GM12891 (cell line): ENCODE measurements at regions not wholly inside any gene's neighbourhood (a gene's known extent, or its start where the extent isn't known, plus 50 kb on each side); places are given as distances from the start of the nearest gene placed in this dataset.

ENCODE experiments used
- PAX5 ChIP-seq: IDR thresholded peaks from 2 replicates; pipeline ENCODE4 v1.6.1; 2011; ENCODE audit warnings: low read length, moderate library complexity, mild to moderate bottlenecking; ENCODE audit not compliant: insufficient read depth, severe bottlenecking
- POLR2A ChIP-seq: IDR thresholded peaks from 2 replicates; pipeline ENCODE4 v1.6.1; 2011; ENCODE audit warnings: low read depth, low read length, control low read depth
- POLR2AphosphoS5 ChIP-seq: IDR thresholded peaks from 2 replicates; pipeline ENCODE4 v1.6.1; 2011; ENCODE audit warnings: low read depth, low read length, control low read depth
- POU2F2 ChIP-seq: IDR thresholded peaks from 2 replicates; pipeline ENCODE4 v1.6.1; 2011; ENCODE audit warnings: low read depth, mild to moderate bottlenecking, control low read depth, low read length, moderate library complexity
- SPI1 ChIP-seq: IDR thresholded peaks from 2 replicates; pipeline ENCODE4 v1.6.1; 2011; ENCODE audit warnings: low read depth, low read length, control low read depth
- TAF1 ChIP-seq: IDR thresholded peaks from 2 replicates; pipeline ENCODE4 v1.6.1; 2011; ENCODE audit warnings: low read depth, low read length, control low read depth

GRCh38 chr2:744088-744487, 66.9 kb upstream of the TMEM18 start:
- TF ChIP-seq POLR2A (no peak), POLR2AphosphoS5 (no peak), SPI1 (no peak), TAF1 (no peak), PAX5 (no peak), POU2F2 (no peak)
